ENCODE measurements at regions not wholly inside any gene's neighbourhood (a gene's known extent, or its start where the extent isn't known, plus 50 kb on each side); places are given as distances from the start of the nearest gene placed in this dataset.

DNA sequence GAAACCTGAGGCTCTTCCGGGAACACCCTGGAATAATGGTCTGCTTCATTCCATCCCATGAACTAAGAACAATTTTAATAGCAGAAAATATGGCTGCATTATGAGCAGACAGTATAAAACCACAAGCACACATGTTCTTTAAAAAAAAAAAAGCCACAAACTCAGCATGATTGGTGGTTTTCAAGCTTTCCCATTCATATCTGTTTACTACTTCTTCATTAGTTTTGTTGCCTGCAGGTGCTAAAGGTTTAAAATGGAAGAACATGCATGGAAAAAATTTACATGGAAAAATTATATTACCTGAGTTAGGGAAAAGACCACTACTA is 137.9 kb upstream of the HES1 start:
- DNase-seq: no peak

DNA sequence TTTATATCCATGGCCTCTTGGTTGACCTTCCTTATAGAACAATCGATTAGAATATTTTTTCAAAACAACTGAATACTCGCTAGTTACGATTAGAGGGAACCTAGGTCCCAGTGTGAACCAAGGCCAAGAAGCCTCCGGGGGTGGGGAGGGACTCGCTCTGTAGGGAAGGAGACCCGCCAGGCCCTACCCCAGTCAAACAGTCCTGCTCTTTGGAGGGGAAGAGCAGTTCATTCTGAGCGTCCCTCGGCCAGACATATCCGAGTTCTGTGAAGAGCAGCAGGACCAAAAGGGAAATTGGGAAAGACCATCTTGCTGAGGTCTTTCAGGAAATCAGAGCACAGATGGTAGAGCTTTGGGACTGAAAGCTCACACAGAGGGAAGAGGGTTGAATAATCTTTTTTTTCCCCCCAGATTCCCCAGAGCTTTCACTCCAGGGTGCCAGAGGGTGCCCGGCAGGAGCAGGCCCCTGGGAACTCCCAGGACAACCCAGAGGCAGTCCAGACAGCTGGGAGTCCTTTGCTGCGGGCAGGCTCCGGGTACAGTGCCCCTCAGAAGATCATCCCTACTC is 137.2 kb upstream of the HES1 start:
- DNase-seq: no peak

DNA sequence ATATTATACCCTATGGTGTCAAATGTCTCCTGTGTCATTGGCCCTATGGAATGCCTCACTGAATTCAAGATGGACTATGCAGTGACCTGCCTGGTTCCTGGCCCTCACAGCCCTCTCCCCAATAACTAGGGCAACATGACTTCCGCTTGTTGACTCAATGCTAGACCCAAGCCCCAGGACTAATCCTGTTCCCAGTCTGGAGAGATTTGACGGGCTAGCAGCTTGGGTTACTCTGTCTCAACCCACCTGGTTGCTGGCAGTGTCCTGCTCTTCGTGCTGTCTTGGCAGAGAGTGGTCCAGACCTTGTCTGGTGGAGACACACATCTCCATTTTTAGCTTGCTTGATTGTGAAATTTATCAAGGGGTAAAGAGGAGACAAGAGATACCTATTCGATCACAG is 135.8 kb upstream of the HES1 start:
- no peak for DNase-seq

DNA sequence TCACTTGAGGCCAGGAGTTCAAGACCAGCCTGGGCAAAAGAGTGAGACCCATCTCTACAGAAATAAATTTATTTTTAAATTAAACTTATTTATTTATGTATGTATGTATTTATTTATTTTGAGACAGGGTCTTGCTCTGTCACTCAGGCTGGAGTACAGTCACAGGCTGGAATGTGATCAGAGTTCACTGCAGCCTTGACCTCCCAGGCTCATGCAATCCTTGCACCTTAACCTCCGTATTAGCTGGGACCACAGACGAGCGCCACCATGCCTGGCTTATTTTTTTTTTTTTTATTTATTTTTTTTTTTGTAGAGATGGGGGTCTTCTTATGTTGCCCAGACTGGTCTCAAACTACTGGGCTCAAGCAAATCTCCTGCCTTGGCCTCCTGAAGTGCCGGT is 135.2 kb upstream of the HES1 start:
- no peak for DNase-seq

DNA sequence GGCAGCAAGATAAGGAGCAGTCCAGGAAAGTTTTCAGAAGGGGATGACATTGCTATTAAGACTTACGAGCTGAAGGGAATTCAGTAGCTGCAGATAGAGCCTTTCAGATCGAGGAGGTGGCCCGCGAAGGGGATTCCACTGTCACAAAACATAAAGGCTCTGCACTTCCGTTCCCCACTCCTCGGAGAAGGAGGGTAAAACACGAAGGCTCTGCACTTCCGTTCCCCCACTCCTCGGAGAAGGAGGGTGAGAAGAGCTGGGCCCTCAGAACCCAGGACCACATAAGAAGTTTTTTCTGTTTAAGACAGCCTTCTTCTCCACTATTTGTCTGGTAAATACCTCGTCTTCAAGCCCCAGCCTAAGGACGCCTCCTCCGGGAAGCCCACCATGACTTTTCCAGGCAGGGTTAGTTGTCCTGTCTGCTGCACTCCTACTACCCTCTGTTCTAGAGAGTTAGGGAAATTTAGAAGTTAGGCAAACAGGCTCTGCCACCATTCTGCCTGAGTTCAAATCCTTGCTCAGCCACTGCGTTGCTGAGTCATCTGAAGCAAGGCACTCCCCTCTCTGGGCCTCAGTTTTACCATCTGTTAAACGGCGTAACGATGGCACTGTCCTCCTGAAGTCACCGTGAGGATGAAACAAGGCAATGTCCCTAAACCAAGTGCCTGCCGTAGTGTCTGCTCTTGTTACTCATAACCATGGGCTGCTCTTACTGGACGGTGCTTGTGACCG is 134.1 kb upstream of the HES1 start:
- DNase-seq: no peak

DNA sequence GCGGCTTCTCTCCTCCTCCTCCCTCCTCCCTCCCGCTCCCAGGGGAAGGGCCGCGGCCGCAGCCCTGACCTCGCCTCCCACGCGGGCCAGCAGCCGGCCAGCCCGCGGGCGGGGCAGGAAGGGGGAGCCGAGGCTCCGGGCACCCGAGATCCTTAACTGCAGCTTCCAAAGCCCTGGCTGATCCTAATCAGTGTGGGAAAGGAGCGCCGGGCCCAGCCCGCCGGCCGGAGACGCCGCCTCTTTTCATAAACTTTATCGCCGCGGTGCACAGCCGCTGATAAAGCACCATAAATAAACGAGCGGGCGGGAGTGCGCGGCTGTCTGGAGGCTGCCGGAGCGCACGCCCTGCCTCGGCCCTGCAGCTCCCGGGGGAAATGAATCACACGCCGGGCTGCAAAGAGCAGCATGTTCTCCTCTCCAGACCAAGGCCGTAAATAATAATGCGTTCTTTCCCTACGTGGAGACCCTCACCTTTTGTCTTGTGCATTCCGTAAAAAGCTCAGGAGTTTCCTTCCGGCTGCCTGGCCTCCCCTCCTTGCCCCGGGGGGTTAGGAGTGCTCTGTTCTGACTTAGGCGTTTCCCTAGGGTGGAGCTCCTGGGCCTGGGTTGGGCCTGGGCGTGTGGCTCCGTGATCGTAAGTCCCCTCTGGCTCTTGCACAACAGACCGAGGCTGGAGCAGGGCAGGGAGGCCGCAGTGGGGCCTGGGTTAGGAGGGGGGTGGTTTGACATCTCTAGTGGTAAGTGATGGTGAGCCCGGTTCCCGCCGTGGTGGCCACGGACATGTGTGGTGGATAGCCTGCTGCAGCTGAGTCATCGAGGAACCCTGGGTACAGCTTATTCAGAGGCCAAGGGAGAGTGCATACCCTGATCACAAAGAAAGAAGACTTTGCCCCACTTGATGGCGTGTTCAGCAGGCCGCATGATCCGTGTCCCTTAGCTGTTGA is 132.6 kb upstream of the HES1 start:
- no peak for DNase-seq

DNA sequence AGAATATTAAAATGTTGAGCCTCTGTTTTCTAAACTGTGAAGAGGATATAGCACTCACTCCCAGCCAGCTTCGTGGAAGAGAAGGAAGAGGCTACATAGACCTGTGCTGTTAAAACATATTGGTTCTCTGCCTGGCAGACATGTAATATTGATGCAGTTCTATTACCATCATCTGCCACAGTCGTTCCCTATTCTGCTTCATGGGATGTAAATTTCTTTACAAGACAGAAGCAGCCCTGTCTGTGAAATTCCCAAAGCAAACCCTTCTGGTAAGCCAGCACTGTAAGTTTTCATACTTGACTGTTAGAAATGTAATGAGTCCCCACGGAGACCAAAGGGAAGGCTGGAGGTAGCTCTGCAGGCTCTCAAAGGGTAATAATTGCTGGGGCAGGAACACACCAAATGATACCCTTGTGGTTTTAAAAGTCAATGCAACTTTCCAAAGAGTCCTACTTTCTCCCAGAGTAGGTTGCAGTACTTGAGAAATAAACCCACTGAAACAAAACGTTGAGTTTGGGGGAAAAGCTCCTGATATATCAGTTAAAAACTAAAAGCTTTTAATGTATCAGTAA is 129.9 kb upstream of the HES1 start:
- no peak for DNase-seq

DNA sequence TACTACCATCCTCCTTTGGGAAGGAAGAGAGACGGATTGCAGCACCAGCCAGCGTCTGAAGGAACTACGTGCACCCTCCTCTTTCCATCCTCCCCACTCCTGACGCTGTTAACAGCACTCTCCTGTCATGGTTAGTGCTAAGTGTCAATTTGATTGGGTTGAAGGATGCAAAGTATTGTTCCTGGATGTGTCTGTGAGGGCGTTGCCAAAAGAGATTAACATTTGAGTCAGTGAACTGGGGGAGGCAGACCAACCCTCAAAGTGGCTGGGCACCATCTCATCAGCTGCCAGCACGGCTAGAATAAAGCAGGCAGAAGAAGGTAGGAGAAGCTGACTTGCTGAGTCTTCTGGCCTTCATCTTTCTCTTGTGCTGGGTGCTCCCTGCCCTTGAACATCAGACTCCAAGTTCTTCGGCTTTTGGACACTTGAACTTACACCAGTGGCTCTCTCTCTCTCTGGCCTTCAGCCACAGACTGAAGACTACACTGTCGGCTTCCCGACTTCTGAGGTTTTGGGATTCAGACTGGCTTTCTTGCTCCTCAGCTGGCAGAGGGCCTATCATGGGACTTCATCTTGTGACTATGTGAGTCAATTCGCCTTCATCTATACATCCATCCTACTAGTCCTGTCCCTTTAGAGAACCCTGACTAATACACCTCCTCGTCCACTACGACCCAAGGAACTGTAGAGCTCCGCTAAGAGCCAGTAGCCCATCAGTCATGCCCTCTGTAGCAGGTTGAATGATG is 128.2 kb upstream of the HES1 start:
- no peak for DNase-seq

DNA sequence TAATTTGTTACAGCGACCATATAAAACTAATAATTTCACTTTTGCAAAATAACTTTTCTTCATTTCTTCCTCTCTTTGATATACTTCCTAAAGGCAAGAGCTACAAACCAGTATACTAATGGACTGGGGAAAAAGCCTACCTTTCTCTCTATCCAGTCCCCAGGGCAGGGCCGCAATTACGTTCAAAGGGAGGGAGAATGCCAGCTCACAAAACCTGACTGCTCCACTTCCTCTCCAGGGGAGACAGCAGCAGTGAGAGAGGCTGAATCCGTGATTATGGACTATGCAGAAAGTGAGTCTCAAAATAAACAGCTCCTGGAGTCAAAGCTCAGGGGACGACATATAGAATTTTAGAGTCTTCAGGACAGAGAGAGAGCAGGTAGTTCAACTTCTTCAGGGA is 126.9 kb upstream of the HES1 start:
- no peak for DNase-seq

DNA sequence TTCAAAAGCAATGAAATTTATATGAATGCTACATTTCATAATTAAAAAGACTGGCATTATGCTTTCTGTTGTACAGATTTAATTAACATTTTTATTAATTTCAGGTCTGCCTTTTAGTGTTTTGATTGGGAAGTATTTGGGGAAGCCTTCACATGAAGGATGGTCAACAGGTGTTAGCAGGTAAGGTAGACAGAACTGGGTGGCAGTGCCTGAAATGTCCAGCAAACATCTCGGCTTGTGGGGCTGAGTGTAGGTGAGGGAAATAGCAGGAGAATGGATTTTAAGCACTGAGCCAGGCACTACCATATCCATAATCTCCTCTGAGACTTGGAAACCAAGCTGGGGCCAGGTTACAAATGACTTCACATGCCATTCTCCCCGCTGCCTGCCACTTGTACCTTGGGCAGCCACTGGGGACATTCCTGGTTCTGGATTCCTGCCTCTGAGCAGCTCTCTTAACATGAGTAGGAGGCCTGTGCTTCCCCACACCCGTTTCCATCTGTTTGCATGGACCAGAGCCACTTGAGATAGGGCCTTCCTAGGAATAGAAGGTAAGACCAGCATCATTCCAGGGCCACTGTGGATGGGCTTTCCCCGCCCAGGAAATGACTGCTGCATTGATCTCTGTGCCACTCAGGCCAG is 125.9 kb upstream of the HES1 start:
- no peak for DNase-seq

DNA sequence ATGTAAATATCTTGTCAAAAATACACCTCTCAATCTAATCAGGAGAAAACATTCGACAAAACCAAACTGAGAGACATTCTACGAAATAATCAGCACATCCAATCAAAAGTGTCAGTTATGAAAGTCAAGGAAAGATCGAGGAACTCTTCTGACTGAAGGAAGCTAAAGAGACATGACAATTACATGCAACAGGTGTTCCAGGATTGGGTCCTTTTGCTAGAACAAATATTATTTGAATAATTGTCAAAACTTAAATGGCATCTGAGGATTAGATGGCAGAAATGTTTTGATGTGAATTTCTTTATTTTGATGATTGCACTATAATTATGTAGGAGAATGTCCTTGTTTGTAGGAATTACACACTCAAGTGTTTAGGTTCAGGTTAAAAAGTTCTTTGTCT is 124.1 kb upstream of the HES1 start:
- DNase-seq: no peak

DNA sequence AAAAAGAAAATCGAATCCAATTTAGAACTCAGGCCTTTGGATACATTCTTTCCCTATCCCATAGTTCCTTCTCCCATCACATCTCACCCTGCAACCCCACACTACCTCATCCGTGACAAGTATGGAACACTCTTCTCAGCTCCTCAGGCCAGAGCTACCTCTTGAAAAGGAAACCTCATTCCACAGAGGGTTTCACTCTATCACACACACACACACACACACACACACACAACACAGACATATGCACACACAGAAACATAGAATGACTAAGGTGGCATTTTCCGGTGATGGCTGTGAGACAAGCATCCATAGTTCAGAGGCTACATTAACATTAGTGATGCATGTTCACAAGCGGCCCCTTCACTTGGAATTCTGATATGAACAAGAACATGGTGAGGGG is 122.0 kb upstream of the HES1 start:
- no peak for DNase-seq

DNA sequence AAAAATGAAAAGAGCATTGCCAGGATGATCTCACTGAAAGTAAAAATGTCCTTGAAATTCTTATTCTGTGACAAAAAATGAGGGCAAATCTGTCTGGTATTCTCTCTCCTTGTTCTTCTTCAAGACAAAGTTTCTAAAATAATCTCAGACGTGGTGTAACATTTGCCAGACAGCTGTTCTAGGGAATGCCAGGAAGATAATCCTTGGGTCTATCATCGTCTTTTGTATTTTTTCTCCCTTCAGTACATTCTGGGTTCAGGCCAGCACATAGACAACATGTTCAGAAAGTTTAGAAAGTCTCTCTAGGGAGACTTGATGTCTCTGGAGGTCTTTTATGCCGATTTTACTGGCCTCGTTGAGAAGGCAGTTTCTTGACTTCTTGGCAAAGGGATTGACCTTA is 121.2 kb upstream of the HES1 start:
- no peak for DNase-seq

DNA sequence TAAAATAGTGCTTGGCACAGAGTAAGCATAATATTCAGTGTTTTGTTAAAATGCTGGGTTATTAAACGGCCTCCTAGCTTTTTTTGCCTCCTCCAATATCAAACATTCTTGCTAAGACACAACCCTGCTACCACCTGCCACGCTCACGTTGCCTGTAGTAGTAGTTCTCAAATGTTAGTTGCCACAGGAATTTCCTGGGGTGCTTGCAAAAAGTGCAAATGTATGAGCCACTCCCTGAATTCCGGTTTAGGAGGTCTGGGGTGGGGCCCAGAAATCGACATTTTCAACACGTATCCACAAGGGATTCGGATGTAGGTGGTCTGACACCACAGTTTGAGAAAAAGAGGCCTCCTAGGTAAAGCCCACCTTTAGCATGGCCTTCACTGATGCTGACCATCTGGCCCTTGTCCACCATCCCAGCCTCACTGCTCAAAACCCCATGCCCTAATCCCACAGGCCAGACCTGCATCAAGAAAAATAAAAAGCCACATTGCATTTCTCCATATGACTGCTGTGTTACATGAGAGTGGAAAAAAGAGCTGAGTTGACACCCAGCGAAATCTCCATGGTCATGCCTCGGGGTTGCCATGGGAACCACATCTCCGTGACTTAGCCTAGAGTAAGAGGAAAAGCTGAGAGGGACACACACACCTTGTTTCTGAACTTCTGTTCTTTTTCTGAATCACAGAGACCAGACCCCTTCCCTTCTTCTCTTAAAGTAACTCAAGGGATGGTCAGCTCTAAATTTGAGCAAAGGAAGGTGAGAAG is 116.4 kb upstream of the HES1 start:
- DNase-seq: no peak

DNA sequence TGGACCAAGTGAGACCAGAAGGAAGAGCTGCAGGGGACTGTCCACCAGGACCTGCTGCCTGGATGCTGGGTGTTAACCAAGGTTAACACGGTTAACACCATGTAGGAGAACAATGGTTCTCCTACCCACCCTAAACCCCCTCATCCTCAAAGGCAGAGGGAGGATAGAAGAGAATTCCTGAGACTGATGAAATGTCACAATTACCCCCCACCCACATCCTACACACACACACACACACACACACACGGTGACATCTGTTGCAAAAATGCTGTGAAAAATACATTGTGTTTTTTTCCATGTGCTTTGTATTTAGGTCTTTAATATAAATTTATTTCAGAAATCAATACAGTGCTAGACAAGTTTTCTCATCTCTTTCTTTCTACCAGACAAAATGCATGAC is 113.9 kb upstream of the HES1 start:
- no peak for DNase-seq

DNA sequence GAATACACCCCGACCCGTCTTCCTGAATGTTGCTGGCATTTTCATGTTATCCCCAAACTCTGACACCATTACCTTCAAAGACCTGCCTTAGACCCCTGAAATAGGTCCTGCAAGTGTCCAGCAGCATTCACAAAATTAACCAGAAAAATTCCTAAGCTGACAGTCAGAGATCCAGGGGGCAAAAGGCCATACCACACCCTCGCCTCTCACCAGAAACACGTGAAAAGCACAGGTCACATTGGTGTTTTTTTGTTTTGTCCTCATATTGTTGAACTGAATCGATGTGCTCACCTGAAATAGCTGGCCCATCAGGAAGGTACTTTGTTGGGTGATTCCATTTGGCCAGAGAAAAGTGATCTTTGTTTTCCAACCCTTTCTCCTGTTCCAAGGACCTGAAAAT is 113.1 kb upstream of the HES1 start:
- no peak for DNase-seq

DNA sequence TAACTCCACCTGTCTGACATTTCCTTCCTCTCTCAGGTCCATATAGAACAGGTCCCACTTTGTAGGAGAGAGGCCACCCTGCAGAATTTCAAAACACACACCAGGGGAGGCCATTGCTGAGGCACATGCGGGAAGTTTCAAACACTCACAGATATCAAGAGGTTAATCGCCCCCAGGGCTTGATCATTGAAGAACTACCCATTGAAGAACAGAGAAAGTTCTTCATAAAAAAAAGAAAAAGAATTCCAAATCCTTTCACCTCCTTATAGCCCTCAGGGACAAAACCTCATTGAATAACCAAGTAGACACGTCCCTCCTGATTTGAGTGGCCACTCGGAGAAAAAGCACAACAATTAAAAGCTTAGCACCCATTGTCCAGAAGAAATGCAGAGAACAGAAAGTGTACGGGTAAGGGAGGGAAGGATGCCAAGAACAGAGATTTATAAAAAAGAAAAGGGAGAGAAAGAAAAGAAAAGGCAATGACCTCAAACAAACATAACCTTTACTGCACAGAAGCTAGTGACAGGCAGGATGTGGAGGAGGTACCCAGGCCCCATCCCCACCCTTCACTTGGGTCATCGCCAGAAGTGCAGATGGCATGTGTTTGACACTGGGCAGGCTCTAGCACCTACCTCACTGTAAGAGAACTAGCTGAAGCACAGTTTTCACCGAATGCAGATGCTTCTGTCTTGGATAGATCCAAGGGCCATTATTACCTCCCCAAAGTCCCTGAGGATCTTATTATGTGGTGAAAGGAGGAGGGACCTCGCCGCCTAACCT is 112.3 kb upstream of the HES1 start:
- DNase-seq: peak; percentile 92

DNA sequence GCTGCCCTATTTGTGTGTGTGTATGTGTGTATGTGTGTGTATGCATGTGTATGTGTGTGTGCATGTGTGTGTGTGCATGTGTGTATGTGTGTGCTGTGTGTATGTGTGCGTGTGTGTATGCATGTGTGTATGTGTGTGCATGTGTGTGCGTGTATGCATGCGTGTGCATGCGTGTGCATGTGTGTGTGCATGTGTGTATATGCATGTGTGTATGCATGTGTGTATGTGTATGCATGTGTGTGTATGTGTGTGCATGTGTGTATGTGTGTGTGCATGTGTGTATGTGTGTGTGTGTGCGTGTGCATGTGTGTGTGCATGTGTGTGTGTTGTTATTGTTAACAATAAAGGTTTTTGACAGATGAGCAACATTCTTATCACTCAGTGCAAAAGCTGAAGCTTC is 110.8 kb upstream of the HES1 start:
- no peak for DNase-seq

DNA sequence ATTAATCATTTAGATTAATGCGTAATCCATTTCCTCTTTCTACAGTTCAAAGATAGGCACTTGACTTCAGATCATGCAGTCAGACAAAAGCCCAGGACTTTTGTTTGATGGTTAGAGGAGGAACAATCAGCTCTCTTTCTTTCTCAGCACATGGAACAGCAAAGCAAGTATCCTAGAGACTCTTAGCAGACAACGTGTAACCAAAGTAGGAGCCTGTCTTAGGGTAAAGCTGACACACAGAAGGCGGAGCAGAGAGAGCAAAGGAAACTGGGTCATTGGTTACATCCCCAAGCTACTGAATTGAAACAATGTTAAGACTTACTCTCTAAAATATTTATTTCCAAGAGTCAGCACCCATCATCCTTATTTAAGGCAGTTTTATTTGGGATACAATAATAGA is 110.0 kb upstream of the HES1 start:
- DNase-seq: no peak

DNA sequence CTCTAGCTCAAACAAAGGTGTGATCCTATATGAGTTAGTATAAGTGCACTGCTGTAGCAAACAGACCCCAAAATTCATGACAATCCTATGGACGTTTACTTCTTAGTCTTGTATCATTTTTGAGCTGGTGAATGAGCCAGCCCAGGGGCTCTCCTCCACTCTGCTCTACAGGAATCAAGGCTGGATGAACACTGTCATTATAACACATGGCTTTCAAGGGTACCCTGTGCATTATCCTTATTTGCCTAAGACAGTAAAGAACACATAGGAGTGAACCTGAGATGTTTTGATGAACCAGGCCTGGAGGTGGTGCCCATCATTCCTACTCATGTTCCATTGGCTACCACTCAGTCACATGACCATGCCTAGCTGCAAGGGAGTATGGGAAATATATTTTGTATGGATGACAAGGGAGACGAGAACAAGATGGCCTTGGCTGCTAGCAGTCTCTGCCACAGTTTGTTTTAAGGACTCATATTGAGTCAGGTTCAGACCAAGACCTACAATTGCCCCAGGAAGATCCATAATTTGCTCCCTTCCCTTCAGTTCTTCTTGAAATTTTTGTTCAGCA is 107.4 kb upstream of the HES1 start:
- no peak for DNase-seq

DNA sequence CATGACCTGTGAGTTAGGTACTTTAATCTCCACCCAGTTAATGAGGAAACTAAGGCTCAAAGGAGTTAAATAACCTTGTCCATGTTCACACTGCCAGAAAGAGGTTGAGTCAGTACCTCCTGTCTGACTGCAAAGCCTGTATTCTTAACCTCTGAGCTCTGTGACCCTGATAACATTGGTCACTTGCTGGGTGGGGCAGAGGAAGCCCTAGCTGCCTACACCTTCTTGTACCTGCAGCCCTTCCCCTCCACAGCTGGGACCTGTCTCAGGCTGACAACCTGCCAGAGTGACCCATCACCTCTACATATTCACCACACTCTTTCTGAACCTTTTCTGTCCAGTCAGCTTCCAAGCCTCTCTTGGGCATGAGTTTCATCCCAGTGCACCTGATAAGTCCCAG is 106.1 kb upstream of the HES1 start:
- no peak for DNase-seq

Measured in COR-L47 (cell line).